ENCODE measurements at regions not wholly inside any gene's neighbourhood (a gene's known extent, or its start where the extent isn't known, plus 50 kb on each side); places are given as distances from the start of the nearest gene placed in this dataset.

DNA sequence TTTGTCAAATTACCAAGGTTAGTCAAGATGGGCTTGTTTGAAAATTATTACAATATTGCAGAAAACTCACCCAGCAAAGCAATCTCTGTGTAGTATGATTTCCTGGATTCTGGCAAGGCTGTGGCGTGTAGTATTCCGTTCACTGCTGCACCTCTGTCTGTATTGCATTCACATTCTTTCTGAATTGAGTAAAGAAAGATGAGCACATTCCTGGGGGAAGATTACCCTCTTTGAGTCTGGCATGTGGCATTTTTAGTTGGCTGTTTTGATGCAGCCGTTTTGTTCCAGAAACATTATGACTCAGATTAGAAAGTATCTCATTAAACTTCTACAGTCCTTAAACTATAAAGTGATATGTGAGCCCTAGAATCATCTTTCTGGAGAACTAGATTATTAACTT is 197.7 kb downstream of the TENT4A start:
- no peak overlapping the region for H3K27ac ChIP-seq
- H3K27me3 ChIP-seq: no peaks in the 10 kb centered on the region
- DNase-seq: no peak
- no peaks in the 10 kb centered on the region for H3K4me1 ChIP-seq
- WGBS, 2 donors: 58 to 79% methylated on average over 3 of the region's 3 CpGs
- intact Hi-C loops (cut with DNase I; ENCODE audit: low total_unique reads): no loop called here
- no peak overlapping the region for H3K4me3 ChIP-seq
- H3K9me3 ChIP-seq: no peaks in the 10 kb centered on the region
- no peak for TF ChIP-seq POLR2A (IDR thresholded peaks at IDR 0.05)
- TF ChIP-seq, protein P1, sequence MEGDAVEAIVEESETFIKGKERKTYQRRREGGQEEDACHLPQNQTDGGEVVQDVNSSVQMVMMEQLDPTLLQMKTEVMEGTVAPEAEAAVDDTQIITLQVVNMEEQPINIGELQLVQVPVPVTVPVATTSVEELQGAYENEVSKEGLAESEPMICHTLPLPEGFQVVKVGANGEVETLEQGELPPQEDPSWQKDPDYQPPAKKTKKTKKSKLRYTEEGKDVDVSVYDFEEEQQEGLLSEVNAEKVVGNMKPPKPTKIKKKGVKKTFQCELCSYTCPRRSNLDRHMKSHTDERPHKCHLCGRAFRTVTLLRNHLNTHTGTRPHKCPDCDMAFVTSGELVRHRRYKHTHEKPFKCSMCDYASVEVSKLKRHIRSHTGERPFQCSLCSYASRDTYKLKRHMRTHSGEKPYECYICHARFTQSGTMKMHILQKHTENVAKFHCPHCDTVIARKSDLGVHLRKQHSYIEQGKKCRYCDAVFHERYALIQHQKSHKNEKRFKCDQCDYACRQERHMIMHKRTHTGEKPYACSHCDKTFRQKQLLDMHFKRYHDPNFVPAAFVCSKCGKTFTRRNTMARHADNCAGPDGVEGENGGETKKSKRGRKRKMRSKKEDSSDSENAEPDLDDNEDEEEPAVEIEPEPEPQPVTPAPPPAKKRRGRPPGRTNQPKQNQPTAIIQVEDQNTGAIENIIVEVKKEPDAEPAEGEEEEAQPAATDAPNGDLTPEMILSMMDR (IDR thresholded peaks at IDR 0.05): no peak
- H3K36me3 ChIP-seq (ENCODE audit: low read depth, missing control alignments): no peaks in the 10 kb centered on the region

GRCh38 chr5:6914347-6914746 is 201.1 kb downstream of the TENT4A start:
- H3K4me3 ChIP-seq: no peak overlapping the region
- intact Hi-C loops (cut with DNase I; ENCODE audit: low total_unique reads): no loop called here
- H3K27me3 ChIP-seq: no peaks in the 10 kb centered on the region
- no peak for DNase-seq
- WGBS, 2 donors: 88 to 89% methylated on average over 2 of the region's 2 CpGs
- no peaks in the 10 kb centered on the region for H3K9me3 ChIP-seq
- no peak overlapping the region for H3K27ac ChIP-seq
- no peak for TF ChIP-seq POLR2A (IDR thresholded peaks at IDR 0.05)
- TF ChIP-seq, protein P1 (IDR thresholded peaks at IDR 0.05): no peak
- no peaks in the 10 kb centered on the region for H3K4me1 ChIP-seq
- no peaks in the 10 kb centered on the region for H3K36me3 ChIP-seq (ENCODE audit: low read depth, missing control alignments)

GRCh38 chr5:6915574-6915973 is 202.3 kb downstream of the TENT4A start:
- Histone ChIP-seq H3K27ac (no peak overlapping the region), H3K27me3 (no peaks in the 10 kb centered on the region), H3K4me1 (no peaks in the 10 kb centered on the region), H3K36me3 (ENCODE audit: low read depth, missing control alignments) (no peaks in the 10 kb centered on the region), H3K4me3 (no peak overlapping the region), H3K9me3 (no peaks in the 10 kb centered on the region)
- DNase-seq: no peak
- WGBS, 2 donors: 80 to 82% methylated on average over 2 to 3 of the region's 3 CpGs
- intact Hi-C loops (cut with DNase I; ENCODE audit: low total_unique reads): no loop called here
- no peak for TF ChIP-seq POLR2A (IDR thresholded peaks at IDR 0.05)
- TF ChIP-seq, protein P1 (IDR thresholded peaks at IDR 0.05): no peak

DNA sequence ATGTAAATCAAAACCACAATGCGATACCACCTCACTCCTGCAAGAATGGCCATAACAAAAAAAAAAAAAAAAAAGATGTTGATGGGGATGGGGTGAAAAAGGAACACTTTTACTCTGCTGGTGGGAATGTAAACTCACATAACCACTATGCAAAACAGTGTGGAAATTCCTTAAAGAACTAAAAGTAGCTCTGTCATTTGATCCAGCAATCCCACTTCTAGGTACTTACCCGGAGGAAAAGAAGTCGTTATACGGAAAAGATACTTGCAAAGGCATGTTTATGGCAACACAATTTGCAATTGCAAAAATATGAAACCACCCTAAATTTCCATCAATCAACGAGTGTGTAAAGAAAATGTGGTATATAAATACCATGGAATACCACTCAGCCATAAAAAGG is 205.0 kb downstream of the TENT4A start:
- Histone ChIP-seq H3K27me3 (no peaks in the 10 kb centered on the region), H3K9me3 (no peaks in the 10 kb centered on the region), H3K4me1 (no peaks in the 10 kb centered on the region), H3K36me3 (ENCODE audit: low read depth, missing control alignments) (no peaks in the 10 kb centered on the region), H3K27ac (no peak overlapping the region), H3K4me3 (no peak overlapping the region)
- intact Hi-C loops (cut with DNase I; ENCODE audit: low total_unique reads): no loop called here
- TF ChIP-seq POLR2A (IDR thresholded peaks at IDR 0.05): no peak
- TF ChIP-seq, protein P1 (IDR thresholded peaks at IDR 0.05): no peak
- DNase-seq: no peak
- 86 to 87% methylated on average over 5 of the region's 5 CpGs for WGBS, 2 donors

DNA sequence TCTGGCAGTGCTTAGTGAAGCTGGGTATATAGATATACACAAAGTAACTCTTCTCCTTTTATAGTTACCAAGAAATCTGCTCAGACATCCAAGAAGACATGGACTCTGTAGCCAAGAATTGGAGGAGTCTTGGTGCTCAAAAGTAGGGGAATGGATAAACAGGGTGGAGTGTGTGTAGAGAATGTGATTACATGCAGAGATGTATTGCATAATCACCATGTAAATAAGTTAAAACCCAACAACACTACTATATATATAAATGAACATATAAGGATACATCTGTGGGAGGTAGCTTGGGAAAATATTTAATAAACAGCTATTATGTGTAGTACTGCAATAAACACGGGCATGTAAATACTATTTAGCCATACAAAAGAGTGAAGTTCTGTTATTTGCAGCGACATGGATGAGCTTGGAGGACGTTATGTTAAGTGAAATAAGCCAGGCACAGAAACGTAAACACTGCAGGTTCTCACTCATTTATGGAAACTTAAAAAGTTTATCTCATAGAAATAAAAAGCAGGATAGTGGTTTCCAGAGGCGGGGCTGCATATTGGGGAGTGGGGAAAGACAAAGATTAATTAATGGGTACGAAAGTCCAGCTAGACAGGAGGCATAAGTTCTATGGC is 207.5 kb downstream of the TENT4A start:
- no peaks in the 10 kb centered on the region for H3K9me3 ChIP-seq
- H3K27ac ChIP-seq: no peak overlapping the region
- intact Hi-C loops (cut with DNase I; ENCODE audit: low total_unique reads): no loop called here
- H3K4me1 ChIP-seq: no peaks in the 10 kb centered on the region
- DNase-seq: no peak
- H3K4me3 ChIP-seq: no peak overlapping the region
- no peaks in the 10 kb centered on the region for H3K27me3 ChIP-seq
- no peak for TF ChIP-seq POLR2A (IDR thresholded peaks at IDR 0.05)
- TF ChIP-seq, protein P1 (IDR thresholded peaks at IDR 0.05): no peak
- no peaks in the 10 kb centered on the region for H3K36me3 ChIP-seq (ENCODE audit: low read depth, missing control alignments)
- 75 to 77% methylated on average over 6 of the region's 6 CpGs for WGBS, 2 donors
